GM12878 (cell line): ENCODE measurements at regions not wholly inside any gene's neighbourhood (a gene's known extent, or its start where the extent isn't known, plus 50 kb on each side); places are given as distances from the start of the nearest gene placed in this dataset.

Experiments used
- ATAC-seq: fragments of 200-7000 bp; cut with Tn5 transposase; 3 replicates; pipeline ENCODE4 v1.9.1; 2020; ENCODE audit warnings: mild to moderate bottlenecking, moderate library complexity
- BruUV-seq: library from RNA; stranded (reverse); fragments of 400-500 nt; replicated peaks from 2 replicates; lab custom pipeline; 2021; lab: Mats Ljungman, UMichigan
- CTCF ChIA-PET: fragments of 300-600 bp; sonication (Branson Sonifier 250); formaldehyde crosslinking; extraction: SDS; loops from one replicate; lab custom pipeline; 2021; ENCODE audit warnings: inconsistent platforms; lab: Yijun Ruan, JAX
- POLR2A ChIA-PET: fragments of 350-600 bp; formaldehyde crosslinking; extraction: SDS; loops from one replicate; lab custom pipeline; 2021; ENCODE audit warnings: inconsistent platforms; lab: Charles Lee
- RAD21 ChIA-PET: fragments of 300-600 bp; sonication (Branson Sonifier 250); formaldehyde crosslinking; loops from one replicate; lab custom pipeline; 2023; ENCODE audit warnings: antibody characterized with exemption; ENCODE audit not compliant: unreplicated experiment; lab: Charles Lee
- SMC1A ChIA-PET: fragments of 300-600 bp; sonication (Branson Sonifier 250); formaldehyde crosslinking; loops from one replicate; lab custom pipeline; 2023; ENCODE audit not compliant: unreplicated experiment, uncharacterized antibody; lab: Charles Lee
- DNase-seq: peaks from one replicate; pipeline ENCODE4 v3.0.0-alpha.2; 2011; ENCODE audit warnings: low read depth, low spot score
- FAIRE-seq: peaks from 3 replicates; lab custom pipeline; 2011; peaks lifted over from hg19 to GRCh38; lab: Jason Lieb, UNC
- H2AFZ ChIP-seq: 2 replicates; pipeline ENCODE4 v1.6.0; 2011; ENCODE audit warnings: low read depth, low read length, control low read depth; ENCODE audit not compliant: control insufficient read depth
- H3K27ac ChIP-seq: 2 replicates; pipeline ENCODE4 v1.5.1; 2011; ENCODE audit warnings: control low read depth; ENCODE audit not compliant: control insufficient read depth, insufficient read depth
- H3K27me3 ChIP-seq, 2 experiments: replicated peaks in 1 of 2; 2 replicates each; pipeline versions ENCODE4 v1.6.0 to v1.6.1; 2011; ENCODE audit warnings: low read length in 1 of 2; ENCODE audit not compliant: control insufficient read depth in 2 of 2, insufficient read depth in 2 of 2
- H3K36me3 ChIP-seq, 2 experiments: 2 replicates each; pipeline ENCODE4 v1.5.1; 2011; ENCODE audit warnings: low read length in 1 of 2; ENCODE audit not compliant: control insufficient read depth in 2 of 2, insufficient read depth in 2 of 2
- H3K4me1 ChIP-seq: 2 replicates; pipeline ENCODE4 v1.6.1; 2011; ENCODE audit warnings: mild to moderate bottlenecking, low read length, moderate library complexity, mixed read lengths; ENCODE audit not compliant: control insufficient read depth, insufficient read depth
- H3K4me2 ChIP-seq: 2 replicates; pipeline ENCODE4 v1.6.0; 2011; ENCODE audit warnings: control low read depth; ENCODE audit not compliant: control insufficient read depth, insufficient read depth
- H3K4me3 ChIP-seq: fragments of 200-600 bp; sonication (generic); 2 replicates; pipeline ENCODE4 v1.5.1; 2016
- H3K79me2 ChIP-seq: 2 replicates; pipeline ENCODE4 v1.6.0; 2011; ENCODE audit warnings: low read length; ENCODE audit not compliant: control insufficient read depth, insufficient read depth
- H3K9ac ChIP-seq: 2 replicates; pipeline ENCODE4 v1.8.0; 2011; ENCODE audit warnings: low read length, control low read depth, mixed read lengths; ENCODE audit not compliant: control insufficient read depth, insufficient read depth
- H3K9me3 ChIP-seq: replicated peaks from 3 replicates; pipeline ENCODE4 v1.5.1; 2011; ENCODE audit warnings: mild to moderate bottlenecking, low read length; ENCODE audit not compliant: control insufficient read depth, insufficient read depth
- H4K20me1 ChIP-seq: 2 replicates; pipeline ENCODE4 v1.6.0; 2011; ENCODE audit not compliant: control insufficient read depth, insufficient read depth
- ATF7 ChIP-seq: fragments of 450-650 bp; IDR thresholded peaks from 2 replicates; pipeline ENCODE4 v1.6.1; 2016; ENCODE audit warnings: low read depth, mild to moderate bottlenecking
- CHD4 ChIP-seq: fragments of 200-600 bp; sonication (generic); IDR thresholded peaks from 2 replicates; pipeline ENCODE4 v1.6.1; 2016; ENCODE audit warnings: mild to moderate bottlenecking
- CREB1 ChIP-seq: IDR thresholded peaks from 2 replicates; pipeline ENCODE4 v1.6.1; 2012; ENCODE audit warnings: low read depth, mild to moderate bottlenecking, inconsistent platforms
- JUNB ChIP-seq: IDR thresholded peaks from 2 replicates; pipeline ENCODE4 v1.6.1; 2016; ENCODE audit warnings: antibody characterized with exemption, mild to moderate bottlenecking
- KAT2A ChIP-seq: conservative IDR thresholded peaks from 2 replicates; pipeline ENCODE4 v1.6.1; 2011; ENCODE audit warnings: low read depth, low read length; ENCODE audit not compliant: control insufficient read depth
- NRF1 ChIP-seq: conservative IDR thresholded peaks from 2 replicates; pipeline ENCODE4 v1.6.1; 2011; ENCODE audit warnings: mild to moderate bottlenecking, low read depth, low read length, improper control_type of control experiment
- SPI1 ChIP-seq: IDR thresholded peaks from 2 replicates; pipeline ENCODE4 v1.6.1; 2011; ENCODE audit warnings: low read depth, mild to moderate bottlenecking, low read length, moderate library complexity, borderline replicate concordance; ENCODE audit not compliant: insufficient read depth
- ZNF24 ChIP-seq: fragments of 450-650 bp; IDR thresholded peaks from 2 replicates; pipeline ENCODE4 v1.6.1; 2017; ENCODE audit warnings: antibody characterized with exemption, mild to moderate bottlenecking
- WGBS: methylation state at CpG from one replicate; pipeline ENCODE4 v1.1.6; 2016; ENCODE audit warnings: low lambda C conversion rate; ENCODE audit not compliant: insufficient replicate concordance, insufficient coverage; ENCODE audit errors: missing lambda C conversion rate; 5-methylcytosine and 5-hydroxymethylcytosine counted together
- in situ Hi-C: fragments of 300-500 bp; cut with MboI; formaldehyde crosslinking; loops from 9 replicates; pipeline ENCODE4 v1.14.3; 2018; ENCODE audit warnings: mixed read lengths
- intact Hi-C: fragments of 100-400 bp; cut with micrococcal nuclease; formaldehyde crosslinking; loops from one replicate; pipeline ENCODE4 v1.14.2; 2022; ENCODE audit not compliant: unreplicated experiment

- in situ Hi-C loops (no loop called here), intact Hi-C loops (no loop called here)
- FAIRE-seq, result no peak
- TF ChIP-seq ZNF24 (no peak), CREB1 (no peak)
- H3K9me3 ChIP-seq, result no peaks in the 10 kb centered on the region; the same call in 2 of the 3 replicates
- RAD21 ChIA-PET, result no interaction called here
- H4K20me1 ChIP-seq, result no peaks in the 10 kb centered on the region
- no peak overlapping the region for H3K4me2 ChIP-seq
- CTCF ChIA-PET, result no interaction called here
- H3K9ac ChIP-seq, result no peak overlapping the region
- no peaks in the 10 kb centered on the region for H3K27me3 ChIP-seq
- H3K4me3 ChIP-seq, result no peak overlapping the region
- WGBS, result 28% methylated on average over 6 of the region's 6 CpGs
- no peaks in the 10 kb centered on the region for H3K4me1 ChIP-seq
- no peaks in the 10 kb centered on the region for H3K79me2 ChIP-seq
- H3K27ac ChIP-seq, result no peak overlapping the region
- SMC1A ChIA-PET, result interaction anchor here (1.0 kb wide), 1 partner anchor 148 kb away, joined by 4 read pairs; no protein-coding TSS in a partner anchor
- no peak for DNase-seq
- H3K36me3 ChIP-seq, result no peaks in the 10 kb centered on the region
- POLR2A ChIA-PET, result no interaction called here
- ATAC-seq, result no peak
- no TSS peak for BruUV-seq
- H2AFZ ChIP-seq, result no peak overlapping the region
Measured at GRCh38 chr13:22014469-22014868, 343.6 kb downstream of the FGF9 start.

- DNase-seq (peak; percentile 13), ATAC-seq (peak; percentile 93), FAIRE-seq (peak; percentile 52)
- SMC1A ChIA-PET, result no interaction called here
- Histone ChIP-seq H3K79me2 (no peaks in the 10 kb centered on the region), H3K4me1 (no peaks in the 10 kb centered on the region), H3K36me3 (no peaks in the 10 kb centered on the region), H3K9ac (no peak overlapping the region), H3K9me3 (no peaks in the 10 kb centered on the region), H3K27me3 (no peaks in the 10 kb centered on the region), H3K4me3 (no peak overlapping the region), H2AFZ (no peak overlapping the region), H4K20me1 (no peaks in the 10 kb centered on the region), H3K27ac (no peak overlapping the region), H3K4me2 (no peak overlapping the region)
- no TSS peak for BruUV-seq
- TF ChIP-seq JUNB, result peak; percentile 32; the same call in 1 of the 2 replicates
- no peak for TF ChIP-seq NRF1
- no peak for TF ChIP-seq ATF7
- no peak for TF ChIP-seq KAT2A
- TF ChIP-seq SPI1, result 0 out of 2 replicates have a peak, but pooled peaks have one; percentile 10
- TF ChIP-seq CHD4, result no peak
- RAD21 ChIA-PET, result interaction anchor here (0.7 kb wide), 2 partner anchors 127 to 470 kb away, joined by 4 to 6 read pairs; no protein-coding TSS in a partner anchor
- POLR2A ChIA-PET, result interaction anchor here (0.7 kb wide), 1 partner anchor 52 kb away, joined by 5 read pairs; no protein-coding TSS in a partner anchor
- in situ Hi-C loops, result no loop called here
- CTCF ChIA-PET, result interaction anchor here (1.2 kb wide), 1 partner anchor 12 kb away, joined by 4 read pairs; no protein-coding TSS in a partner anchor
- intact Hi-C loops, result no loop called here
- WGBS, result 0% methylated on average over 3 of the region's 3 CpGs
Measured at GRCh38 chr13:22017226-22017625, 346.4 kb downstream of the FGF9 start.
